GM10248 (cell line): ENCODE measurements at regions not wholly inside any gene's neighbourhood (a gene's known extent, or its start where the extent isn't known, plus 50 kb on each side); places are given as distances from the start of the nearest gene placed in this dataset.
"Not testable (repeated sequence)": the region's sequence is repeated elsewhere in the genome, so short reads cannot be mapped to it uniquely, and the experiment has no call there.

ENCODE experiments used
- CTCF ChIA-PET: fragments of 300-600 bp; sonication (Branson Sonifier 250); formaldehyde crosslinking; extraction: SDS; loops from one replicate; lab custom pipeline; 2021; ENCODE audit warnings: antibody characterized with exemption; lab: Yijun Ruan, JAX
- POLR2A ChIA-PET: fragments of 350-650 bp; sonication (Branson Sonifier 250); formaldehyde crosslinking; extraction: SDS; loops from one replicate; lab custom pipeline; 2020; ENCODE audit warnings: antibody characterized with exemption; lab: Yijun Ruan, JAX
- DNase-seq: peaks from one replicate; pipeline ENCODE4 v3.0.0; 2012; ENCODE audit errors: extremely low spot score
- TF ChIP-seq, protein P1 (sequence below): IDR thresholded peaks from 2 replicates; pipeline ENCODE4 v1.5.1; 2012; ENCODE audit warnings: mild to moderate bottlenecking, low read depth; ENCODE audit errors: extremely low read depth, missing control alignments, control extremely low read depth

DNA sequence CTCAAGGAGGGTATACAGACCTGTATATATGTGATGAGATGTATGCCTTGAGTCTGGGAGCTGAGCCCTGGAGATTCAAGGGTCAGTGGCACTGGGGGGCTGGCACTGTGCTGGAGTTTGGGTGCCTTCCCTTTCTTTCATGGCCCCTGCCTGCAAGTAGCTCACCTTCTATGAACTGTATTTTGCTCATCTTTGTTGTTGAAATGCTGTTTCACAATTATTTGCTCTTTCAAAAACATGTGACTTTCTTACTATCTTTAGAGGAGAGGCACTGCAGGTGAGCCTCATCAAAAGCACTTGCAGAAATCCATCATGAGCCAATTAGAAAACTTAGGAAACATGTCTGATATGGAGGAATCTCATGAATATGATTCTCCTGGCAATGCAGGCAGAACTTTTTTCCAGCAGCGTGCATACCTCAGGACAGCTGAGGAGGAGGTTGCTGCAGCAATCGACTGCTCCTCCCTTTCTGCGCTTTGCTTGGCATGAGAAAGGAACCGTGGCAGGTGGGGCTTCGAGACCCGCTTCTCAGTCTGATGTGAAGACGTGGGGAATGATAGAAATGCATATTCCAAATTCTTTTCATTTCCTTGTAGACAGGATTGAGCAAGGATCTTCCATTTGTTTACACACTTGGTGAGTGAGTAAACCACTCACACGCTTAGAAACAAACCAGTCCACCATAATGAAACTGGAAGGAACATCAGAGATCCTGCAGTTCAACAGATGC, 178.4 kb upstream of the E2F8 start:
- ChIA-PET POLR2A (no interaction called here), CTCF (no interaction called here)
- TF ChIP-seq, protein P1, sequence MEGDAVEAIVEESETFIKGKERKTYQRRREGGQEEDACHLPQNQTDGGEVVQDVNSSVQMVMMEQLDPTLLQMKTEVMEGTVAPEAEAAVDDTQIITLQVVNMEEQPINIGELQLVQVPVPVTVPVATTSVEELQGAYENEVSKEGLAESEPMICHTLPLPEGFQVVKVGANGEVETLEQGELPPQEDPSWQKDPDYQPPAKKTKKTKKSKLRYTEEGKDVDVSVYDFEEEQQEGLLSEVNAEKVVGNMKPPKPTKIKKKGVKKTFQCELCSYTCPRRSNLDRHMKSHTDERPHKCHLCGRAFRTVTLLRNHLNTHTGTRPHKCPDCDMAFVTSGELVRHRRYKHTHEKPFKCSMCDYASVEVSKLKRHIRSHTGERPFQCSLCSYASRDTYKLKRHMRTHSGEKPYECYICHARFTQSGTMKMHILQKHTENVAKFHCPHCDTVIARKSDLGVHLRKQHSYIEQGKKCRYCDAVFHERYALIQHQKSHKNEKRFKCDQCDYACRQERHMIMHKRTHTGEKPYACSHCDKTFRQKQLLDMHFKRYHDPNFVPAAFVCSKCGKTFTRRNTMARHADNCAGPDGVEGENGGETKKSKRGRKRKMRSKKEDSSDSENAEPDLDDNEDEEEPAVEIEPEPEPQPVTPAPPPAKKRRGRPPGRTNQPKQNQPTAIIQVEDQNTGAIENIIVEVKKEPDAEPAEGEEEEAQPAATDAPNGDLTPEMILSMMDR, result no peak
- no peak for DNase-seq

DNA sequence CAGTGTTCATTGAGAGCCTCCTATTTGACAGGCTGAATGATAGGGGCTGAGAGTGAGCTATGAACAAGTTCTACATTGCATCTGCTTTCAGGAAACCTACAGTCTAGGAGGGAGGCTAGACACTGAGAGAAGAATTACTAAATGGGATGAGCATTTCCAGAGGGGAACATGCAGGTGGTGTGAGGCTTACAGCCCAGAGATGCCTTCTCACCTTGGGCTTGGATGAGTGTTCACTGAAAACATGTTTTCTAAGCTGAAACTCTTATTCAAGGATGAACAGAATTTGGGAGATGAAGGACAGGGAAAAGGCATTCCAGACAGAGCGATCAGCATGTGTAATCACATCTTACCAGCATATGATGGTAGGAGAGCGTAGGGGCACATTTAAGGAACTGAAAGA, 177.5 kb upstream of the E2F8 start:
- no peak for DNase-seq
- ChIA-PET CTCF (no interaction called here), POLR2A (no interaction called here)
- TF ChIP-seq, protein P1, result no peak

DNA sequence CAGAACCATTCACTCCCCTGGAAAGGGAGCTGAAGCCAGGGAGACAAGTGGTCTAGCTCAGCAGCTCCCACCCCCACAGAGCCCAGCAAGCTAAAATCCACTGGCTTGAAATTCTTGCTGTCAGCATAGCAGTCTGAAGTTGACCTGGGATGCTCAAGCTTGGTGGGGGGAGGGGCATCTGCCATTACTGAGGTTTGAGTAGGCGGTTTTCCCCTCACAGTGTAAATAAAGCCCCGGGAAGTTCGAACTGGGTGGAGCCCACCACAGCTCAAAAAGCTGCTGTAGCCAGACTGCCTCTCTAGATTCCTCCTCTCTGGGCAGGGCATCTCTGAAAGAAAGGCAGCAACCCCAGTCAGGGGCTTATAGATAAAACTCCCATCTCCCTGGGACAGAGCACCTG, 171.3 kb upstream of the E2F8 start:
- POLR2A ChIA-PET, DNase-seq: not testable (repeated sequence)
- CTCF ChIA-PET, result interaction anchor here (2.3 to 3.9 kb wide), 3 partner anchors 12 to 21 kb away, joined by 5 to 13 read pairs (median 7); no protein-coding TSS in a partner anchor

DNA sequence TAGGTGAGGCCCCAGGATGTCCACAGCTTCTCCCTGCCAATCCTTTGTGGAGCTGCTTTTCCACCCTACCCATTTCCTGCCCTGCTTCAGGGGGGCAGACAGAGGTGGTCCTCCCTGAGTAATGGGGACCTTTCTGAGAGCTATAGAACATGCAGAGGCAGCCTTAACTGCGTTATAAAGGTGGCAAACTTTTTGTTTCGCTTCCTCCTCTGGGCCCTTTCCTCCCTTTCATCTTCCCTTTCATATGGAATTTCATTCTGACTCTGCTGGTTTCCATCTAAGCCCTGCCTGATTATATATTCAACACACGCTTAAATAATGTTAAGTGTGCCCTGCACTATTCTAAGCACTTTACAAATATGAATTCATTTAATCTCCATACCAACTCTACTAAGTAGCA, 169.3 kb upstream of the E2F8 start:
- CTCF ChIA-PET, result interaction anchor here (0.9 to 3.9 kb wide), 8 partner anchors 10 to 143 kb away, joined by 3 to 13 read pairs (median 5); no protein-coding TSS in a partner anchor

DNA sequence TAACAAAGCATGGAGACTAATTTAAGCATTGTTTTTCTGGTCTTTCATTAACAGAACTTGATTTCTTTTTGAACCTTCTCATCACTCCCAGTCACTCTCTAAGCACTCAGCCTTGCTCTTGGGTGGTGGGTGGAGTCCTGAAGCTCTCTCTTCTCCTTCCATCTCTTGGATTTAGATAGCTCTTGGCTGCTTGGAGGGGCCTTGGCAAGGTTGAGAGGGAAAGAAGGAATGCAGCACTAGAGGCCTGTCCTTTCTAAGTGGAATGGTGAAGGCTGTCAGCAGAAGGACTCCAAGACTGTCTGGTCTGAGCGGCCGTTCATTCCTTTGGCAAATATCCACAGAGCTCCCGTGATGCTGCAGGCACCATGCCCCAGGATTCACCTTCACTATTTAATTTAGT, 168.6 kb upstream of the E2F8 start:
- no peak for DNase-seq
- POLR2A ChIA-PET, result no interaction called here
- CTCF ChIA-PET, result interaction anchor here (0.9 to 3.9 kb wide), 5 partner anchors 9 to 42 kb away, joined by 3 to 13 read pairs (median 5); no protein-coding TSS in a partner anchor
- TF ChIP-seq, protein P1, result no peak

More for the DNA sequence above, 169.3 kb upstream of the E2F8 start:
- TF ChIP-seq, protein P1, result no peak
- POLR2A ChIA-PET, result no interaction called here
- peak; percentile 42 for DNase-seq

DNA sequence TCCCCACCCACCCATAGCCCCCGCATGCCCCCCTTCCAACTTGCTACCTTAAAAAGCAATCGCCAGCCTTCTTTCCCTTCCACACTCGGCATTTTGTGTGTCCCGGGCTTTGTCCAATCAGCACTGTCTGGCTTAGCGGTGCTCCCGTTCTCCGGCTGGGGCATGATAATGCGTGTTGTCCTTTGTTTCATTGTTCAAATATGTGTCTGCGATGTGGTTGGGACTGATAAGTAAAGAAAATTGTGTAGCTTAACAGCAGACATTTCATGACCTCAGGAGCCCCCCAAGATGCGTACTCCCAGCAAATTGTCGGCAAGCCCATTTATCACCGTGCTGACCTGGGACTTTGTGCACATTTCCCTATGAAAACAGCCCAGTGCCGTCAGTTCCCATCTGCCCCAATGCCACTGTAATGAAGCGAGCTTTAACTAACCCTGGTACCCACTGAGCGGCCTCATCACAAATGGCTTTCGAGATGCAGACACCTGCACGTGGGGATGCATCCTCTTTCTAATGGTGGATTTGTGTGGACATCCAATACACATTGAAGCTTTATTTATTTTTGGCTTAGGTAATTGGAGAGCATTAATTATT, 167.0 kb upstream of the E2F8 start:
- POLR2A ChIA-PET, result no interaction called here
- CTCF ChIA-PET, result interaction anchor here (1.1 kb wide), 1 partner anchor 114 kb away, joined by 3 read pairs; no protein-coding TSS in a partner anchor

DNA sequence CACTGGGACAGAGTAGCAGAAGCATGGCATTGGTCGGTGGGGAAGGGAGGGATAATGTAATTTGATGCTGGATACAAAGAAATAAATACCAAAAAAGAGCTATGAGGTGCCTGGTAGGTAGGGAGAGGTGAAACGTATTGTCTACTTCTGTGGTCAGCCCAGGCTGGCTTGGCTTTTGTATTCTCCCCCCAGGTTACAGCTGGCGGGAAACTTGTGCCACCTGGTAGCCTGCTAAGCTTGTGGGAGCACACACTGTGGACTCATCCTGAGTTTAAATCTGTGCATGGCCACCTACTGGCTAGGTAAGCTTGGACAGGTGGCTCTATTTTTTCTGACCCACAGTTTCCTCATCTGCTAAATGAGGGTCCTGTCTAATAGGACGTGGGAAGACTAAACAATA, 165.2 kb upstream of the E2F8 start:
- no peak for DNase-seq
- TF ChIP-seq, protein P1, result no peak
- CTCF ChIA-PET, result no interaction called here
- POLR2A ChIA-PET, result no interaction called here

More for the DNA sequence above, 167.0 kb upstream of the E2F8 start:
- no peak for DNase-seq
- TF ChIP-seq, protein P1, result no peak
